ENCODE measurements at regions not wholly inside any gene's neighbourhood (a gene's known extent, or its start where the extent isn't known, plus 50 kb on each side); places are given as distances from the start of the nearest gene placed in this dataset.
"Not testable (repeated sequence)": the region's sequence is repeated elsewhere in the genome, so short reads cannot be mapped to it uniquely, and the experiment has no call there.

DNA sequence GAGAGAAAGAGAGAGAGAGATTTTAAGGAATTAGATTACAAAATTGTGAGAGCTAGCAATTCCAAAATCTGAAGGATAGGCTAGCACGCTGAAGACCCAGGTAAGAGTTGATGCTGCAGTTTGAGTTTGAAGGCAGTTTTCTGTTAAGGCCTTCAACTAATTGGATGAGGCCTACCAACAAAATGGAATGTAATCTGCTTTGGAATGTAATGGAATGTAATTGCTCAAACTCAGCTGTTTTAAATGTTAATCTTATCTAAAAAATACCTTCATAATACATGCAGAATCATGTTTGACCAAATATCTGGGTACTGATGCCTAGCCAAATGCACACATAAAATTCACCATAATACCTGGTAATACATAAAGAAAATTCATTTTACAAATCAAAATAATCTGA, 976.1 kb downstream of the LTN1 start:
- Histone ChIP-seq H3K27me3 (ENCODE audit: control insufficient read depth in 2 of 2, insufficient read depth in 2 of 2, low read length in 2 of 2) (no peaks in the 10 kb centered on the region), H3K27ac (ENCODE audit: low read depth in 1 of 2, low read length in 2 of 2) (no peak overlapping the region), H2AFZ (ENCODE audit: insufficient read depth, low read depth, low read length, poor library complexity, severe bottlenecking) (no peak overlapping the region), H3K9ac (ENCODE audit: insufficient read depth, low read length, poor library complexity, severe bottlenecking) (no peak overlapping the region), H3K4me2 (replicated peaks; ENCODE audit: extremely low read depth, low read length, poor library complexity, severe bottlenecking) (no peak overlapping the region), H3K4me3 (replicated peaks in 1 of 3; ENCODE audit: low read depth in 2 of 3, low read length in 3 of 3) (no peak overlapping the region), H3K4me1 (ENCODE audit: control insufficient read depth in 1 of 2, insufficient read depth in 2 of 2, low read length in 2 of 2) (no peaks in the 10 kb centered on the region), H3K79me2 (ENCODE audit: insufficient read depth, low read length) (no peaks in the 10 kb centered on the region), H3K36me3 (replicated peaks in 1 of 2; ENCODE audit: control insufficient read depth in 1 of 2, insufficient read depth in 2 of 2, low read length in 2 of 2) (no peaks in the 10 kb centered on the region), H4K20me1 (ENCODE audit: insufficient read depth, low read length) (no peaks in the 10 kb centered on the region), H3K9me3 (replicated peaks in 1 of 2; ENCODE audit: control insufficient read depth in 1 of 2, insufficient read depth in 1 of 2, low read length in 2 of 2) (peaks cover 0 to 3% of the 10 kb centered on the region in 2 donors)
- Mint-ChIP-seq H3K36me3 (no peaks in the 10 kb centered on the region), H3K4me3 (no peak overlapping the region), H3K4me1 (no peaks in the 10 kb centered on the region), H3K27ac (no peak overlapping the region), H3K9me3 (peaks cover 0 to 17% (median 5%) of the 10 kb centered on the region in 7 donors), H3K27me3 (ENCODE audit: low read depth in 3 of 3) (peaks cover 0 to 2% (median 0%) of the 10 kb centered on the region in 3 donors)
- WGBS (ENCODE audit: insufficient coverage): 80% methylated on average over 1 of the region's 1 CpG
- intact Hi-C loops (cut with micrococcal nuclease): no loop called here
- TF ChIP-seq, protein P1, sequence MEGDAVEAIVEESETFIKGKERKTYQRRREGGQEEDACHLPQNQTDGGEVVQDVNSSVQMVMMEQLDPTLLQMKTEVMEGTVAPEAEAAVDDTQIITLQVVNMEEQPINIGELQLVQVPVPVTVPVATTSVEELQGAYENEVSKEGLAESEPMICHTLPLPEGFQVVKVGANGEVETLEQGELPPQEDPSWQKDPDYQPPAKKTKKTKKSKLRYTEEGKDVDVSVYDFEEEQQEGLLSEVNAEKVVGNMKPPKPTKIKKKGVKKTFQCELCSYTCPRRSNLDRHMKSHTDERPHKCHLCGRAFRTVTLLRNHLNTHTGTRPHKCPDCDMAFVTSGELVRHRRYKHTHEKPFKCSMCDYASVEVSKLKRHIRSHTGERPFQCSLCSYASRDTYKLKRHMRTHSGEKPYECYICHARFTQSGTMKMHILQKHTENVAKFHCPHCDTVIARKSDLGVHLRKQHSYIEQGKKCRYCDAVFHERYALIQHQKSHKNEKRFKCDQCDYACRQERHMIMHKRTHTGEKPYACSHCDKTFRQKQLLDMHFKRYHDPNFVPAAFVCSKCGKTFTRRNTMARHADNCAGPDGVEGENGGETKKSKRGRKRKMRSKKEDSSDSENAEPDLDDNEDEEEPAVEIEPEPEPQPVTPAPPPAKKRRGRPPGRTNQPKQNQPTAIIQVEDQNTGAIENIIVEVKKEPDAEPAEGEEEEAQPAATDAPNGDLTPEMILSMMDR (IDR thresholded peaks at IDR 0.05): no peak
- no peak for DNase-seq

DNA sequence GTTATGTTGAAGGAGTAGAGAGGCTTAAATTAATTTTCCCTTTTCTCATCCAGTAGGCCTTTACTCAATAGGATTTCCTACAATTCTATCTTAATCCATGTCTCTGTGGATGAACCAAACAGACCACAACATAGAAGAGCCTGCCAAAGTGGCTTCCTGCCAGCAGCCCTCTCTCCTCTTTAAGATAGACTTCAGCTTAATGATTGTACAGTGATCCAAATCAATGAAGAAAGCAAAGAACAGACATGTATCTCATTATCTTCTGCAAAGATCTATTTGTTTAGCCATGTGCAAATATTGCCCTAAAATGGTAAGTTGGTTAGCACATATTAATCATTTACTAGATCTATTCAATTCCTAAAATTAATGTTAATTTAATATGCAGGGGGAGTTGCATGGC, 979.6 kb downstream of the LTN1 start:
- H3K4me3 ChIP-seq (replicated peaks in 1 of 3; ENCODE audit: low read depth in 2 of 3, low read length in 3 of 3); H3K27ac Mint-ChIP-seq; H3K4me1 Mint-ChIP-seq; H3K4me2 ChIP-seq (replicated peaks; ENCODE audit: extremely low read depth, low read length, poor library complexity, severe bottlenecking); H3K9ac ChIP-seq (ENCODE audit: insufficient read depth, low read length, poor library complexity, severe bottlenecking); H3K27me3 ChIP-seq (ENCODE audit: control insufficient read depth in 2 of 2, insufficient read depth in 2 of 2, low read length in 2 of 2); H3K9me3 Mint-ChIP-seq; H3K79me2 ChIP-seq (ENCODE audit: insufficient read depth, low read length); intact Hi-C loops (cut with micrococcal nuclease); H3K36me3 ChIP-seq (replicated peaks in 1 of 2; ENCODE audit: control insufficient read depth in 1 of 2, insufficient read depth in 2 of 2, low read length in 2 of 2); H4K20me1 ChIP-seq (ENCODE audit: insufficient read depth, low read length); H3K36me3 Mint-ChIP-seq; H3K27ac ChIP-seq (ENCODE audit: low read depth in 1 of 2, low read length in 2 of 2); H3K4me1 ChIP-seq (ENCODE audit: control insufficient read depth in 1 of 2, insufficient read depth in 2 of 2, low read length in 2 of 2); DNase-seq; H3K4me3 Mint-ChIP-seq; H3K9me3 ChIP-seq (replicated peaks in 1 of 2; ENCODE audit: control insufficient read depth in 1 of 2, insufficient read depth in 1 of 2, low read length in 2 of 2); H2AFZ ChIP-seq (ENCODE audit: insufficient read depth, low read depth, low read length, poor library complexity, severe bottlenecking); H3K27me3 Mint-ChIP-seq (ENCODE audit: low read depth in 3 of 3): not testable (repeated sequence)

DNA sequence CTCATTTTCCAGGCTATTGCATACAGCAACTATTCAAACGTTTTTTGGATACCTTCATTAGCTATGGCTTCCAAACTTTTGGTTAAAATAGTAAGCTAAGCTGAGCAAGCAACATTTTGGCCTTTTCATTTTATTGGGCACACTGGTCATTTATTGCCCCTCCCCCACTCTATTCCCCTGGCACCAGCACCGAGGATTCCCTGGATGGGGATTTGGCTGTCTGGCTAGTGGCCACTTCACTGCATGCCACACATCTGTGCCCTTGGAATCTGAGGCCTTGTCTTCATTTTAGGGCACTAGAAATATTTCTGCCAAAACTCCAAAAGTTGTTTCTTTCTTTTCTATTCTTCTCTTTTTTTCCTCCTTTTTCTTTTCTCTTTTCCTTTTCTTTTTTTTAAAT, 980.7 kb downstream of the LTN1 start:
- H3K4me3 Mint-ChIP-seq; H3K27ac Mint-ChIP-seq; H3K4me3 ChIP-seq (replicated peaks in 1 of 3; ENCODE audit: low read depth in 2 of 3, low read length in 3 of 3); H3K4me1 Mint-ChIP-seq; H3K79me2 ChIP-seq (ENCODE audit: insufficient read depth, low read length); H3K36me3 Mint-ChIP-seq; H3K4me1 ChIP-seq (ENCODE audit: control insufficient read depth in 1 of 2, insufficient read depth in 2 of 2, low read length in 2 of 2); H2AFZ ChIP-seq (ENCODE audit: insufficient read depth, low read depth, low read length, poor library complexity, severe bottlenecking); H3K9me3 Mint-ChIP-seq; H4K20me1 ChIP-seq (ENCODE audit: insufficient read depth, low read length); H3K4me2 ChIP-seq (replicated peaks; ENCODE audit: extremely low read depth, low read length, poor library complexity, severe bottlenecking); H3K9me3 ChIP-seq (replicated peaks in 1 of 2; ENCODE audit: control insufficient read depth in 1 of 2, insufficient read depth in 1 of 2, low read length in 2 of 2); H3K27me3 ChIP-seq (ENCODE audit: control insufficient read depth in 2 of 2, insufficient read depth in 2 of 2, low read length in 2 of 2); H3K27ac ChIP-seq (ENCODE audit: low read depth in 1 of 2, low read length in 2 of 2); DNase-seq; H3K9ac ChIP-seq (ENCODE audit: insufficient read depth, low read length, poor library complexity, severe bottlenecking); intact Hi-C loops (cut with micrococcal nuclease); H3K27me3 Mint-ChIP-seq (ENCODE audit: low read depth in 3 of 3); H3K36me3 ChIP-seq (replicated peaks in 1 of 2; ENCODE audit: control insufficient read depth in 1 of 2, insufficient read depth in 2 of 2, low read length in 2 of 2): not testable (repeated sequence)
- WGBS (ENCODE audit: insufficient coverage): 20% methylated on average over 1 of the region's 2 CpGs

DNA sequence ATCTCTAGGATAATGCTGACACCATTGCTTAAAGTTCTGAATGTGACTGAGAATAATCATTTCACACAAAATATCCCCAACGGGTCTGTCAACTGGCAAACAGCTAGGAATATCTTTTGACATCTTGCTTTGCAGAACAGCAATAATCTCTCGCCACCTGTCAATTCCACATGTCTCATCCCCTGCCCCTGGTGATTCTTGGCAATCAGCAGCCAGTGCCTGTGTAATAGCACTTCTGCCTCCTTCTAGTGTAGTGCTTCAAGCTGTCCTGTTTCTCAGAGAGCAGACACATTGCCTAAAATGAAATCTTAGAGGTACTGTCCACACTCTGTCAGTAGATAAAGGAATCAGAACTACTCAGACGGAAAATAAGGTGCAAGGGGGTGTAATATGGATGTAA, 984.4 kb downstream of the LTN1 start:
- H3K27me3 ChIP-seq (ENCODE audit: control insufficient read depth in 2 of 2, insufficient read depth in 2 of 2, low read length in 2 of 2): not testable (repeated sequence)

More for the DNA sequence above, 984.4 kb downstream of the LTN1 start:
- H3K27ac ChIP-seq (ENCODE audit: low read depth in 1 of 2, low read length in 2 of 2); intact Hi-C loops (cut with micrococcal nuclease); H3K27me3 Mint-ChIP-seq (ENCODE audit: low read depth in 3 of 3); H3K4me1 ChIP-seq (ENCODE audit: control insufficient read depth in 1 of 2, insufficient read depth in 2 of 2, low read length in 2 of 2); H3K4me3 Mint-ChIP-seq; H3K36me3 ChIP-seq (replicated peaks in 1 of 2; ENCODE audit: control insufficient read depth in 1 of 2, insufficient read depth in 2 of 2, low read length in 2 of 2); H2AFZ ChIP-seq (ENCODE audit: insufficient read depth, low read depth, low read length, poor library complexity, severe bottlenecking); H3K9ac ChIP-seq (ENCODE audit: insufficient read depth, low read length, poor library complexity, severe bottlenecking); H3K4me3 ChIP-seq (replicated peaks in 1 of 3; ENCODE audit: low read depth in 2 of 3, low read length in 3 of 3); H3K36me3 Mint-ChIP-seq; H3K4me1 Mint-ChIP-seq; H3K9me3 Mint-ChIP-seq; H3K27ac Mint-ChIP-seq; H3K9me3 ChIP-seq (replicated peaks in 1 of 2; ENCODE audit: control insufficient read depth in 1 of 2, insufficient read depth in 1 of 2, low read length in 2 of 2); H3K4me2 ChIP-seq (replicated peaks; ENCODE audit: extremely low read depth, low read length, poor library complexity, severe bottlenecking); H4K20me1 ChIP-seq (ENCODE audit: insufficient read depth, low read length); DNase-seq; H3K79me2 ChIP-seq (ENCODE audit: insufficient read depth, low read length): not testable (repeated sequence)
- 75% methylated on average over 2 of the region's 3 CpGs for WGBS (ENCODE audit: insufficient coverage)
